ENCODE measurements at regions not wholly inside any gene's neighbourhood (a gene's known extent, or its start where the extent isn't known, plus 50 kb on each side); places are given as distances from the start of the nearest gene placed in this dataset.

DNA sequence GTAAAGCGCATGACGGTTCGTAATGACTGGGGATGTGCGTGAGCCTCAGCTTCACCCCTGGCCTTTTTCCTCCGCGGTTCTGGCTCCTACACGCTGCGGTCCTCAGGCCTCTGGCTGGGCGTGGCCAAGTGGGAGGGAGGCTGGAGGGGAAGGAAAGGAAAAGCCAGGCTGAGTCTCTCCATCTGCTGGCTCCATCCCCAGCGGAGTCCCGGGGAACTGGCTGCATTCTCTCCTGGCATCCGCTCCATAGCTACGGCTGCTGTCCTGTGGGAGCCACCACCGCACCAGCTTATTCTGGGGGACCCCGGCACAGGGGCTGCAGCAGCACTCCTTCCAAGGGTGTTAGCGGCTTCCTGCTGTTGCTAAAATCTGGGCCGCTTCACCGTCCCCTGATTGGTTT lies 68.2 kb upstream of the SLC24A4 start:
- Mint-ChIP-seq H3K27ac (no peak overlapping the region), H3K9me3 (ENCODE audit: insufficient read depth) (no peaks in the 10 kb centered on the region), H3K27me3 (peaks cover 45% of the 10 kb centered on the region), H3K4me3 (no peak overlapping the region), H3K4me1 (peaks cover under 1% of the 10 kb centered on the region)
- H3K27ac ChIP-seq (ENCODE audit: low read length in 2 of 2) = no peak overlapping the region
- no peak overlapping the region for H3K4me2 ChIP-seq (replicated peaks; ENCODE audit: low read depth, low read length, poor library complexity, severe bottlenecking)
- ChIA-PET POLR2A (no interaction called here), CTCF (no interaction called here)
- no peak overlapping the region for H3K9ac ChIP-seq (ENCODE audit: low read length)
- intact Hi-C loops (cut with micrococcal nuclease) = no loop called here
- H3K9me3 ChIP-seq (ENCODE audit: control extremely low read depth in 1 of 3, control insufficient read depth in 2 of 3, insufficient read depth in 1 of 3, low read length in 2 of 3) = no peaks in the 10 kb centered on the region
- H3K36me3 ChIP-seq (replicated peaks in 1 of 2; ENCODE audit: control extremely low read depth in 1 of 2, control insufficient read depth in 1 of 2, extremely low read depth in 1 of 2, insufficient read depth in 2 of 2, low read length in 1 of 2) = no peaks in the 10 kb centered on the region
- no peak overlapping the region for H2AFZ ChIP-seq (ENCODE audit: insufficient read depth, low read depth, low read length, poor library complexity, severe bottlenecking)
- 34% methylated on average over 14 of the region's 18 CpGs for WGBS (ENCODE audit: insufficient coverage)
- TF ChIP-seq, protein P1, sequence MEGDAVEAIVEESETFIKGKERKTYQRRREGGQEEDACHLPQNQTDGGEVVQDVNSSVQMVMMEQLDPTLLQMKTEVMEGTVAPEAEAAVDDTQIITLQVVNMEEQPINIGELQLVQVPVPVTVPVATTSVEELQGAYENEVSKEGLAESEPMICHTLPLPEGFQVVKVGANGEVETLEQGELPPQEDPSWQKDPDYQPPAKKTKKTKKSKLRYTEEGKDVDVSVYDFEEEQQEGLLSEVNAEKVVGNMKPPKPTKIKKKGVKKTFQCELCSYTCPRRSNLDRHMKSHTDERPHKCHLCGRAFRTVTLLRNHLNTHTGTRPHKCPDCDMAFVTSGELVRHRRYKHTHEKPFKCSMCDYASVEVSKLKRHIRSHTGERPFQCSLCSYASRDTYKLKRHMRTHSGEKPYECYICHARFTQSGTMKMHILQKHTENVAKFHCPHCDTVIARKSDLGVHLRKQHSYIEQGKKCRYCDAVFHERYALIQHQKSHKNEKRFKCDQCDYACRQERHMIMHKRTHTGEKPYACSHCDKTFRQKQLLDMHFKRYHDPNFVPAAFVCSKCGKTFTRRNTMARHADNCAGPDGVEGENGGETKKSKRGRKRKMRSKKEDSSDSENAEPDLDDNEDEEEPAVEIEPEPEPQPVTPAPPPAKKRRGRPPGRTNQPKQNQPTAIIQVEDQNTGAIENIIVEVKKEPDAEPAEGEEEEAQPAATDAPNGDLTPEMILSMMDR (IDR thresholded peaks at IDR 0.05) = no peak
- H3K4me1 ChIP-seq (ENCODE audit: control insufficient read depth in 2 of 2, insufficient read depth in 2 of 2, low read length in 2 of 2) = peaks cover 0 to 8% of the 10 kb centered on the region in 2 donors
- no peak for DNase-seq
- H3K27me3 ChIP-seq (replicated peaks in 1 of 4; ENCODE audit: control extremely low read depth in 1 of 4, control insufficient read depth in 3 of 4, insufficient read depth in 4 of 4, low read length in 3 of 4) = peaks cover 0 to 37% (median 7%) of the 10 kb centered on the region in 4 experiments
- H4K20me1 ChIP-seq (ENCODE audit: control insufficient read depth, insufficient read depth, low read length, poor library complexity, severe bottlenecking) = no peaks in the 10 kb centered on the region
- no peak overlapping the region for H3K4me3 ChIP-seq (ENCODE audit: control extremely low read depth in 1 of 5, extremely low read depth in 1 of 5, insufficient read depth in 1 of 5, low read depth in 2 of 5, low read length in 4 of 5)
- ATAC-seq (ENCODE audit: low read depth) = no peak
- H3K79me2 ChIP-seq (ENCODE audit: control insufficient read depth, insufficient read depth, low read length) = no peaks in the 10 kb centered on the region

DNA sequence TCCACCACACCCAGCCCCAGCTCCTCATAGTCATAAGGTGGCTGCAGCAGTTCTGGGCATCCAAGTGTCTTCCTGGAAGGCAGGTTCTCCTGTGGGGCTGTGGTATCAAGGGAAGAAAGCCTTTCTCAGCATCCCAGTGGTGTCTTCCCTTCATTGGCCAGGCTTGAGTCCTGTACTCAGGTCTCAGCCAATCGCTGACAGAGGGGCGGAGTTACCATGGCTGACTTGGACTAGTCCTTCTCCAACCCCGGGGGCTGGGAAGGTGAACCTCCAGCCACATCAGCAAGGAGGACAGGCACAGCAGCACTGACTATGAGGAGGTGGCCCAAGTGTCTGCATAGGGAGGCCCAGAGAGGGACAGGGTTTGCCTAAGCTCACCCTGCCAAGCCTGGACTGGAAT lies 64.0 kb upstream of the SLC24A4 start:
- H3K79me2 ChIP-seq (ENCODE audit: control insufficient read depth, insufficient read depth, low read length) = no peaks in the 10 kb centered on the region
- WGBS (ENCODE audit: insufficient coverage) = 64% methylated on average over 3 of the region's 3 CpGs
- peaks cover 21% of the 10 kb centered on the region for H3K27me3 Mint-ChIP-seq
- H3K36me3 ChIP-seq (replicated peaks in 1 of 2; ENCODE audit: control extremely low read depth in 1 of 2, control insufficient read depth in 1 of 2, extremely low read depth in 1 of 2, insufficient read depth in 2 of 2, low read length in 1 of 2) = no peaks in the 10 kb centered on the region
- POLR2A ChIA-PET = no interaction called here
- TF ChIP-seq, protein P1 (IDR thresholded peaks at IDR 0.05) = no peak
- TF ChIP-seq EZH2 (IDR thresholded peaks at IDR 0.05; ENCODE audit: borderline replicate concordance, insufficient read depth, low read depth, low read length, poor library complexity, severe bottlenecking) = no peak
- intact Hi-C loops (cut with micrococcal nuclease) = no loop called here
- no peak for ATAC-seq (ENCODE audit: low read depth)
- peaks cover 6% of the 10 kb centered on the region for H3K4me1 Mint-ChIP-seq
- peaks cover 0 to 25% (median 7%) of the 10 kb centered on the region in 4 experiments for H3K27me3 ChIP-seq (replicated peaks in 1 of 4; ENCODE audit: control extremely low read depth in 1 of 4, control insufficient read depth in 3 of 4, insufficient read depth in 4 of 4, low read length in 3 of 4)
- peaks cover 0 to 8% of the 10 kb centered on the region in 2 donors for H3K4me1 ChIP-seq (ENCODE audit: control insufficient read depth in 2 of 2, insufficient read depth in 2 of 2, low read length in 2 of 2)
- no peak overlapping the region for H3K4me2 ChIP-seq (replicated peaks; ENCODE audit: low read depth, low read length, poor library complexity, severe bottlenecking)
- H3K9me3 Mint-ChIP-seq (ENCODE audit: insufficient read depth) = no peaks in the 10 kb centered on the region
- no peak overlapping the region for H3K9ac ChIP-seq (ENCODE audit: low read length)
- no peak overlapping the region for H3K4me3 ChIP-seq (ENCODE audit: control extremely low read depth in 1 of 5, extremely low read depth in 1 of 5, insufficient read depth in 1 of 5, low read depth in 2 of 5, low read length in 4 of 5)
- DNase-seq = no peak
- H3K4me3 Mint-ChIP-seq = no peak overlapping the region
- no peaks in the 10 kb centered on the region for H3K9me3 ChIP-seq (ENCODE audit: control extremely low read depth in 1 of 3, control insufficient read depth in 2 of 3, insufficient read depth in 1 of 3, low read length in 2 of 3)
- no peaks in the 10 kb centered on the region for H4K20me1 ChIP-seq (ENCODE audit: control insufficient read depth, insufficient read depth, low read length, poor library complexity, severe bottlenecking)
- CTCF ChIA-PET = no interaction called here
- H2AFZ ChIP-seq (ENCODE audit: insufficient read depth, low read depth, low read length, poor library complexity, severe bottlenecking) = no peak overlapping the region
- H3K27ac ChIP-seq (ENCODE audit: low read length in 2 of 2) = no peak overlapping the region
- H3K27ac Mint-ChIP-seq = no peak overlapping the region
